NCI-H1436 treated with DMSO at 0.1 percent for 48 hours (cell line): ENCODE measurements at regions not wholly inside any gene's neighbourhood (a gene's known extent, or its start where the extent isn't known, plus 50 kb on each side); places are given as distances from the start of the nearest gene placed in this dataset.

Source experiments
- DNase-seq: peaks from one replicate; lab custom pipeline; 2025; lab: John Stamatoyannopoulos, UW

GRCh38 chr20:7257099-7257498 lies 489.6 kb downstream of the BMP2 start:
- no peak for DNase-seq

- no peak for DNase-seq
Observed at GRCh38 chr20:7257692-7258466, 490.4 kb downstream of the BMP2 start.

- no peak for DNase-seq
Observed at GRCh38 chr20:7262803-7263202, 495.3 kb downstream of the BMP2 start.

GRCh38 chr20:7264137-7264536 lies 496.7 kb downstream of the BMP2 start:
- no peak for DNase-seq

- DNase-seq, result no peak
Observed at GRCh38 chr20:7269452-7269851, 502.0 kb downstream of the BMP2 start.

- DNase-seq, result no peak
Observed at GRCh38 chr20:7272512-7272911, 505.0 kb downstream of the BMP2 start.

- no peak for DNase-seq
Observed at GRCh38 chr20:7274870-7275269, 507.4 kb downstream of the BMP2 start.

GRCh38 chr20:7275645-7276237 lies 508.3 kb downstream of the BMP2 start:
- DNase-seq, result no peak

GRCh38 chr20:7285918-7286556 lies 518.6 kb downstream of the BMP2 start:
- peak; percentile 59 for DNase-seq

GRCh38 chr20:7291323-7291943 lies 523.9 kb downstream of the BMP2 start:
- no peak for DNase-seq

GRCh38 chr20:7291946-7292345 lies 524.5 kb downstream of the BMP2 start:
- no peak for DNase-seq

- DNase-seq, result no peak
Observed at GRCh38 chr20:7294816-7295360, 527.4 kb downstream of the BMP2 start.

GRCh38 chr20:7301807-7302206 lies 534.3 kb downstream of the BMP2 start:
- DNase-seq, result no peak

- no peak for DNase-seq
Observed at GRCh38 chr20:7302250-7302649, 534.8 kb downstream of the BMP2 start.

GRCh38 chr20:7305976-7306375 lies 538.5 kb downstream of the BMP2 start:
- DNase-seq, result no peak

- no peak for DNase-seq
Observed at GRCh38 chr20:7308163-7308562, 540.7 kb downstream of the BMP2 start.

GRCh38 chr20:7313047-7313446 lies 545.6 kb downstream of the BMP2 start:
- no peak for DNase-seq

GRCh38 chr20:7323957-7324356 lies 556.5 kb downstream of the BMP2 start:
- DNase-seq, result no peak

GRCh38 chr20:7327810-7328209 lies 560.3 kb downstream of the BMP2 start:
- DNase-seq, result no peak

GRCh38 chr20:7330850-7331249 lies 563.4 kb downstream of the BMP2 start:
- no peak for DNase-seq

- no peak for DNase-seq
Observed at GRCh38 chr20:7332169-7332568, 564.7 kb downstream of the BMP2 start.

- no peak for DNase-seq
Observed at GRCh38 chr20:7333841-7334240, 566.4 kb downstream of the BMP2 start.

- no peak for DNase-seq
Observed at GRCh38 chr20:7346026-7346425, 578.5 kb downstream of the BMP2 start.
